Fibroblast of mammary gland (primary cell): ENCODE measurements at regions not wholly inside any gene's neighbourhood (a gene's known extent, or its start where the extent isn't known, plus 50 kb on each side); places are given as distances from the start of the nearest gene placed in this dataset.
"Not testable (repeated sequence)": the region's sequence is repeated elsewhere in the genome, so short reads cannot be mapped to it uniquely, and the experiment has no call there.

Experiments
- DNase-seq: peaks from one replicate; pipeline ENCODE4 v3.0.0-alpha.2; 2010; ENCODE audit warnings: low read depth
- H3K4me3 ChIP-seq: 2 replicates; pipeline ENCODE4 v1.5.1; 2011; ENCODE audit warnings: low read depth, mild to moderate bottlenecking, low read length, moderate library complexity; ENCODE audit not compliant: control insufficient read depth
- CTCF ChIP-seq: conservative IDR thresholded peaks from 2 replicates; pipeline ENCODE4 v1.5.1; 2011; ENCODE audit warnings: low read depth, low read length, inconsistent platforms; ENCODE audit not compliant: control insufficient read depth, insufficient read depth

GRCh38 chr14:43356382-43356781 lies 1150.7 kb downstream of the FSCB start:
- no peak for DNase-seq
- no peak for TF ChIP-seq CTCF
- H3K4me3 ChIP-seq = no peak overlapping the region

GRCh38 chr14:43341921-43342320 lies 1165.2 kb downstream of the FSCB start:
- no peak for DNase-seq
- no peak overlapping the region for H3K4me3 ChIP-seq
- TF ChIP-seq CTCF = no peak

GRCh38 chr14:43338713-43339112 lies 1168.4 kb downstream of the FSCB start:
- TF ChIP-seq CTCF = no peak
- DNase-seq = no peak

GRCh38 chr14:43336351-43336750 lies 1170.7 kb downstream of the FSCB start:
- no peak for DNase-seq
- H3K4me3 ChIP-seq = no peak overlapping the region
- no peak for TF ChIP-seq CTCF

More at GRCh38 chr14:43338713-43339112, 1168.4 kb downstream of the FSCB start:
- no peak overlapping the region for H3K4me3 ChIP-seq

- DNase-seq, H3K4me3 ChIP-seq: not testable (repeated sequence)
These were observed 1180.3 kb downstream of the FSCB start for GRCh38 chr14:43326501-43327407.

- TF ChIP-seq CTCF = no peak
- H3K4me3 ChIP-seq = no peak overlapping the region
- DNase-seq = no peak
These were observed 1190.7 kb downstream of the FSCB start for GRCh38 chr14:43316427-43316826.

DNA sequence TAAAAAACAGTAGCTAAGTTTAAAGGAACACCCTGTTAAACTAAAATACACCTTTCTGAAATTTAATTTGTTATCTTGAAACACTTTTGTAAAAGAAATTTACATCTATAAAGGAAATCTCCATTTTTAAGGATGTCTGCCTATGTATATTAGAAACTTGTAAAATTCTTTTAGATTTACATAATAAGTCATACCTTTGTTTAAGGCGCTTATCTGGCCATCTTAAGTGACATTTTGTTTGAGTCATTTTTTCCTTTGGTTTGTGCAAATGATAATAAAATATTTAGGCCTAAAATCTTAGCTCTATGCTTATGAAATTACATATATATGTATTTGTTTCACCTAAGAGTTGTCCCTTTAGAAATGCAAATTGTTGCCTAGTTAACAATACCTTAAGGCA lies 1193.4 kb downstream of the FSCB start:
- TF ChIP-seq CTCF = no peak
- no peak for DNase-seq
- H3K4me3 ChIP-seq = no peak overlapping the region
